ENCODE measurements at regions not wholly inside any gene's neighbourhood (a gene's known extent, or its start where the extent isn't known, plus 50 kb on each side); places are given as distances from the start of the nearest gene placed in this dataset.

GRCh38 chr4:181597766-181598165 is 645.4 kb upstream of the TENM3 start:
- DNase-seq: no peak
- H3K9me3 ChIP-seq: no peaks in the 10 kb centered on the region
- no peaks in the 10 kb centered on the region for H3K4me1 ChIP-seq
- no peak overlapping the region for H3K4me3 ChIP-seq
- intact Hi-C loops (cut with DNase I; ENCODE audit: low total_unique reads): no loop called here
- H3K27me3 ChIP-seq: no peaks in the 10 kb centered on the region
- no peak for TF ChIP-seq CTCF (IDR thresholded peaks at IDR 0.05)
- TF ChIP-seq POLR2A (IDR thresholded peaks at IDR 0.05): no peak
- no peaks in the 10 kb centered on the region for H3K36me3 ChIP-seq (ENCODE audit: low read depth, missing control alignments)
- WGBS, 2 donors: 82% methylated on average over 4 of the region's 4 CpGs
- H3K27ac ChIP-seq: no peak overlapping the region

GRCh38 chr4:181599134-181599533 is 644.1 kb upstream of the TENM3 start:
- Histone ChIP-seq H3K27me3 (no peaks in the 10 kb centered on the region), H3K27ac (no peak overlapping the region), H3K4me3 (no peak overlapping the region), H3K36me3 (ENCODE audit: low read depth, missing control alignments) (no peaks in the 10 kb centered on the region), H3K4me1 (no peaks in the 10 kb centered on the region), H3K9me3 (no peaks in the 10 kb centered on the region)
- no peak for DNase-seq
- intact Hi-C loops (cut with DNase I; ENCODE audit: low total_unique reads): no loop called here
- WGBS, 2 donors: 70 to 76% methylated on average over 6 of the region's 6 CpGs
- TF ChIP-seq CTCF (IDR thresholded peaks at IDR 0.05): no peak
- no peak for TF ChIP-seq POLR2A (IDR thresholded peaks at IDR 0.05)

DNA sequence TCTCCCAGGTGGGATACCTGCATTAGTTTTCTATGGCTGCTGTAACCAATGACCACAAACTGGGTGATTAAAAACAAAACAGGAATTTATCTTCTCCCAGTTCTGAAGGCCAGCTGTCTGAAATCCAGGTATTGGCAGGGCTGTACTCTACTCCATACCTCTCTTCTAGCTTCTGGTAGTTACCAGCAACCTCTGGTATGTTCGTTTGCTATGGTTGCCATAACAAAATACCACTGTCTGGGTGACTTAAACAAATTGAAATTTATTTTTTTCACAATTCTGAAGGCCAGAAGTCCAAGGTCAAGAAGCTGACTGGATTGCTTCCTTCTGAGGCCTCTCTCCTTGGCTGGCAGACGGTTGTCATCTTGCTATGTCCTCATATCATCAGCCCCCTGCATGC is 642.1 kb upstream of the TENM3 start:
- Histone ChIP-seq H3K27me3 (no peaks in the 10 kb centered on the region), H3K36me3 (ENCODE audit: low read depth, missing control alignments) (no peaks in the 10 kb centered on the region), H3K9me3 (no peaks in the 10 kb centered on the region), H3K27ac (no peak overlapping the region), H3K4me3 (no peak overlapping the region), H3K4me1 (no peaks in the 10 kb centered on the region)
- TF ChIP-seq CTCF (IDR thresholded peaks at IDR 0.05) (no peak), POLR2A (IDR thresholded peaks at IDR 0.05) (no peak)
- DNase-seq: no peak
- 53 to 61% methylated on average over 2 of the region's 2 CpGs for WGBS, 2 donors
- intact Hi-C loops (cut with DNase I; ENCODE audit: low total_unique reads): no loop called here

GRCh38 chr4:181604546-181604945 is 638.7 kb upstream of the TENM3 start:
- H3K36me3 ChIP-seq (ENCODE audit: low read depth, missing control alignments): no peaks in the 10 kb centered on the region
- no peak for TF ChIP-seq POLR2A (IDR thresholded peaks at IDR 0.05)
- no peak for TF ChIP-seq CTCF (IDR thresholded peaks at IDR 0.05)
- 67 to 70% methylated on average over 4 of the region's 4 CpGs for WGBS, 2 donors
- DNase-seq: no peak
- intact Hi-C loops (cut with DNase I; ENCODE audit: low total_unique reads): no loop called here
- no peaks in the 10 kb centered on the region for H3K27me3 ChIP-seq
- H3K4me3 ChIP-seq: no peak overlapping the region
- no peaks in the 10 kb centered on the region for H3K9me3 ChIP-seq
- H3K4me1 ChIP-seq: no peaks in the 10 kb centered on the region
- no peak overlapping the region for H3K27ac ChIP-seq

DNA sequence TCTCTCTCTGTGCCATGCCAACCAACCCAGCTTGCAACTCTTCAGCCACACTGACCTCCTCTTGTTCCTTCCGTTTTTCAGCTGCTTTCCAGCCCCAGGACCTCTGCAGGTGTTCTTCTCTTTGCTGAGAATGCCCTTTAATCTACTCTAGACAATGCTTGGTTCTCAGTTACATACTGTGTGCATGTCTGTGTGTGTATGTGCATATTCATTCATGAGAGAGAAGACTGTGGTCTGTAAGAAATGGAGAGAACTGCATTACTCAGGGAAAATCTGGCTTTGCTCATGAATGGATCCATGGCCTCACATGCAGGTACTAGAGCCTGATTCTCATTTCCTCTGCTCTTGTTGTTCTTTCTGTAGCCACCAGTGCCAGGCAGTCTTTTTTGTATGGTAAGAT is 636.9 kb upstream of the TENM3 start:
- Histone ChIP-seq H3K36me3 (ENCODE audit: low read depth, missing control alignments) (no peaks in the 10 kb centered on the region), H3K9me3 (no peaks in the 10 kb centered on the region), H3K27ac (no peak overlapping the region), H3K4me3 (no peak overlapping the region), H3K4me1 (no peaks in the 10 kb centered on the region), H3K27me3 (no peaks in the 10 kb centered on the region)
- intact Hi-C loops (cut with DNase I; ENCODE audit: low total_unique reads): no loop called here
- whole genome bisulfite sequencing, 2 donors: 64 to 83% methylated on average over 1 of the region's 1 CpG
- DNase-seq: no peak
- TF ChIP-seq POLR2A (IDR thresholded peaks at IDR 0.05): no peak
- no peak for TF ChIP-seq CTCF (IDR thresholded peaks at IDR 0.05)
